ENCODE measurements at regions not wholly inside any gene's neighbourhood (a gene's known extent, or its start where the extent isn't known, plus 50 kb on each side); places are given as distances from the start of the nearest gene placed in this dataset.
A peak's percentile ranks its signal among the peaks of the same experiment; 100 is the strongest.

GRCh38 chr4:11165052-11165451 is 263.6 kb downstream of the HS3ST1 start:
- 31 to 48% (median 44%) methylated on average over 5 of the region's 5 CpGs for WGBS, 4 donors
- no peak overlapping the region for H3K4me3 ChIP-seq
- no peaks in the 10 kb centered on the region for H3K9me3 ChIP-seq (replicated peaks in 1 of 3)
- H3K27ac ChIP-seq, result no peak overlapping the region
- TF ChIP-seq CTCF (IDR thresholded peaks at IDR 0.05) (no peak), POLR2A (IDR thresholded peaks at IDR 0.05) (no peak)
- H3K4me1 ChIP-seq (replicated peaks in 1 of 2), result no peaks in the 10 kb centered on the region
- H3K36me3 ChIP-seq (replicated peaks in 1 of 2), result no peaks in the 10 kb centered on the region
- peak in 1 of 7 donors; percentile 19 for DNase-seq
- no peaks in the 10 kb centered on the region for H3K27me3 ChIP-seq
- intact Hi-C loops (cut with DNase I), result no loop called here

GRCh38 chr4:11160288-11160687 is 268.4 kb downstream of the HS3ST1 start:
- Histone ChIP-seq H3K4me3 (no peak overlapping the region), H3K27ac (no peak overlapping the region), H3K27me3 (no peaks in the 10 kb centered on the region), H3K36me3 (replicated peaks in 1 of 2) (no peaks in the 10 kb centered on the region), H3K9me3 (replicated peaks in 1 of 3) (no peaks in the 10 kb centered on the region), H3K4me1 (replicated peaks in 1 of 2) (no peaks in the 10 kb centered on the region)
- intact Hi-C loops (cut with DNase I), result no loop called here
- DNase-seq, result no peak
- TF ChIP-seq CTCF (IDR thresholded peaks at IDR 0.05), result no peak
- TF ChIP-seq POLR2A (IDR thresholded peaks at IDR 0.05), result no peak

- intact Hi-C loops (cut with DNase I), result no loop called here
- H3K36me3 ChIP-seq (replicated peaks in 1 of 2), result no peaks in the 10 kb centered on the region
- TF ChIP-seq CTCF (IDR thresholded peaks at IDR 0.05) (no peak), POLR2A (IDR thresholded peaks at IDR 0.05) (no peak)
- H3K4me1 ChIP-seq (replicated peaks in 1 of 2), result no peaks in the 10 kb centered on the region
- no peak overlapping the region for H3K27ac ChIP-seq
- WGBS, 4 donors, result 54 to 92% (median 76%) methylated on average over 1 of the region's 1 CpG
- no peaks in the 10 kb centered on the region for H3K9me3 ChIP-seq (replicated peaks in 1 of 3)
- DNase-seq, result no peak
- no peak overlapping the region for H3K4me3 ChIP-seq
- H3K27me3 ChIP-seq, result no peaks in the 10 kb centered on the region
Observed at GRCh38 chr4:11158971-11159370, 269.7 kb downstream of the HS3ST1 start.

DNA sequence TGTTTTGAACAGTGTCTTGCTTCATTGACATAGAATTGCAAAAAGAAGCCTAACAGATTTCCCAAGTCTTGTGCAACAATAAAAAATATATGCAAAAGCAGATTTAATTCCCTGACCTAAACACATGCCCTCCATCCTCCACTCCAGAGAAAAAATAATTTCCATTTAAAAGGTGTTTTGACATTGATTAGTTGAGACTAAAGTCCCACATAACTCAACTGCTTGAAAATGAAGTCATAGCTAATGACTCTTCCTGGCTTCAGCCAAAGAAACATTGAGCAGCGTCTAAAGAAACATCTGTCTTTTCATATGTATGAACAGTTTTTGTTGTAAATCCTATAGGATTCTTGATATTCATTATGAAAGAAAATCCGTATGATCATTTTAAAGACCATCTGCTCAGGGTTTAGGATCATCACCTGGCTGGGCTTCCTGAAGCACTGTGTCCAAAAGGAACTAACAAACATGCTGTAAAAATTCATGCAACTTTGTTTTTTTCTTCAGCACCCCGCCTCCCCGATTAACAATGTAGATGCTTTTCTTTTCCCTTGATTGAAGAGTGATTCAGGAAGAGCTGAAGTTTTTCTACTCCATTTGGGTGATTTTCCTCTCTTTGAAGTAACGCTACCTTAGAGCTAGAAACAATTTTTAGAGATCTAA is 273.4 kb downstream of the HS3ST1 start:
- Histone ChIP-seq H3K36me3 (replicated peaks in 1 of 2) (no peaks in the 10 kb centered on the region), H3K27me3 (peaks cover 4% of the 10 kb centered on the region), H3K9me3 (replicated peaks in 1 of 3) (no peaks in the 10 kb centered on the region), H3K4me1 (replicated peaks in 1 of 2) (no peaks in the 10 kb centered on the region), H3K27ac (no peak overlapping the region), H3K4me3 (no peak overlapping the region)
- TF ChIP-seq CTCF (IDR thresholded peaks at IDR 0.05) (no peak), POLR2A (IDR thresholded peaks at IDR 0.05) (no peak)
- DNase-seq, result no peak
- WGBS, 4 donors, result 64 to 73% (median 71%) methylated on average over 5 of the region's 5 CpGs
- intact Hi-C loops (cut with DNase I), result no loop called here

Data from adrenal gland (tissue), 9 donors.